ENCODE measurements at regions not wholly inside any gene's neighbourhood (a gene's known extent, or its start where the extent isn't known, plus 50 kb on each side); places are given as distances from the start of the nearest gene placed in this dataset.

DNA sequence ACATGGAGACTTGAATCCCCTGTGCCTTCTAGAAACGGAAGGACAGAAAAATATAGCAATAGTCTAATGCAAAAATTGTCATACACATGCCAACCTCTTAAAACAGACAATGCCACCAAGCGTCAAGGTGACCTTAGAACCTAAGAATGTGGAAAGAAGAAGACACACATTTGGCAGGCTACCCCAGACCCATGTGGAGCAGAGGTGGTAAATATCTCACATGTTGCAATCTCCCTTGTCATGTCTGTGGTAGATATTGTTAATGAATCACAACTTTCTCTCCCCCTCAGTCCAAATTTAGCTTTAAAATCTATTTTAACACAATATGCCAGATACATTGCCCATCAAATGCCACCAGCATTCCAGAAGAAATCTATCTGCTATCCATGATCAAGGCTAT lies 137.4 kb downstream of the HNMT start:
- no peak for DNase-seq (ENCODE audit: low read depth)
- Histone ChIP-seq H3K27me3 (ENCODE audit: control insufficient read depth, insufficient read depth, low read length) (no peaks in the 10 kb centered on the region), H3K36me3 (ENCODE audit: control insufficient read depth, insufficient read depth, low read length) (no peaks in the 10 kb centered on the region), H3K4me3 (ENCODE audit: low read depth, low read length) (no peak overlapping the region)
- TF ChIP-seq, protein P1, sequence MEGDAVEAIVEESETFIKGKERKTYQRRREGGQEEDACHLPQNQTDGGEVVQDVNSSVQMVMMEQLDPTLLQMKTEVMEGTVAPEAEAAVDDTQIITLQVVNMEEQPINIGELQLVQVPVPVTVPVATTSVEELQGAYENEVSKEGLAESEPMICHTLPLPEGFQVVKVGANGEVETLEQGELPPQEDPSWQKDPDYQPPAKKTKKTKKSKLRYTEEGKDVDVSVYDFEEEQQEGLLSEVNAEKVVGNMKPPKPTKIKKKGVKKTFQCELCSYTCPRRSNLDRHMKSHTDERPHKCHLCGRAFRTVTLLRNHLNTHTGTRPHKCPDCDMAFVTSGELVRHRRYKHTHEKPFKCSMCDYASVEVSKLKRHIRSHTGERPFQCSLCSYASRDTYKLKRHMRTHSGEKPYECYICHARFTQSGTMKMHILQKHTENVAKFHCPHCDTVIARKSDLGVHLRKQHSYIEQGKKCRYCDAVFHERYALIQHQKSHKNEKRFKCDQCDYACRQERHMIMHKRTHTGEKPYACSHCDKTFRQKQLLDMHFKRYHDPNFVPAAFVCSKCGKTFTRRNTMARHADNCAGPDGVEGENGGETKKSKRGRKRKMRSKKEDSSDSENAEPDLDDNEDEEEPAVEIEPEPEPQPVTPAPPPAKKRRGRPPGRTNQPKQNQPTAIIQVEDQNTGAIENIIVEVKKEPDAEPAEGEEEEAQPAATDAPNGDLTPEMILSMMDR (IDR thresholded peaks at IDR 0.05; ENCODE audit: insufficient read depth, low read length, poor library complexity, severe bottlenecking) = no peak

DNA sequence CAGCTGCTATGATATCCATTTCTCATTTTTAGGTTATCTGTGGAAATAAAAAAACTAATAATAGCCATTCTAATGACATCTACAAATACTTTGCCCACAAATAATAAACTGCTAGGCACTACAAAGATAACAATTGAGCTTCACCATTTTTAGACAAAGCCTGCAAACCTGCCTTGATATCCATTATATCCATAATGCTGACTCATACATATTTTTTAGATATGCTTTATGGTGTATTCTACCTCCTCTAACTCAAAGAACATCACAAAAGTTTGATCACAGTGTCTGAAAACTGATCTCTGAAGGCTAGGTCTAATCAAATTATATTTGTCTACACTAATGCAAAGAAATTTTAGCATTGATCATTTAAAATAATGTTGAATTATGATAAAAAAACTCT lies 138.4 kb downstream of the HNMT start:
- no peaks in the 10 kb centered on the region for H3K36me3 ChIP-seq (ENCODE audit: control insufficient read depth, insufficient read depth, low read length)
- TF ChIP-seq, protein P1 (IDR thresholded peaks at IDR 0.05; ENCODE audit: insufficient read depth, low read length, poor library complexity, severe bottlenecking) = no peak
- H3K4me3 ChIP-seq (ENCODE audit: low read depth, low read length) = no peak overlapping the region
- H3K27me3 ChIP-seq (ENCODE audit: control insufficient read depth, insufficient read depth, low read length) = no peaks in the 10 kb centered on the region
- no peak for DNase-seq (ENCODE audit: low read depth)

DNA sequence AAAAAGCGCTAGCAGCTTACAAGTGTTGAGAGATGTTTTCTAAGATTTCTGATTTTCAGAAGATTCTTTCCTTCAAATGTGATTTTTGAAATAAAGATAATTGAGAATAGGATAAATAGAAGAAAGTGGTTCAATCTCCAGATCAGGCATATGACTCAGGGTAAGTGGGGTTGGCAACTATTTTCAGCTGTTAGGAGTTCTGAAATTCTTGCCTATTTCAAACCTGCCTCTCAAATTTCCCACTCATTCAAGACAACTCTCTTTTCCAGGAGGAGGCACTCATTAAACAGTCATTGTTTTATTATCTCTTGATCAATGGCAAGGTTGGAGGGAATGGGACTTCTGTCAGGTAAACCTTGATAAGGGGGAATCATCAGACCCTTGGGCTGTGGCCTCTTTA lies 138.9 kb downstream of the HNMT start:
- DNase-seq (ENCODE audit: low read depth) = no peak
- Histone ChIP-seq H3K36me3 (ENCODE audit: control insufficient read depth, insufficient read depth, low read length) (no peaks in the 10 kb centered on the region), H3K4me3 (ENCODE audit: low read depth, low read length) (no peak overlapping the region), H3K27me3 (ENCODE audit: control insufficient read depth, insufficient read depth, low read length) (no peaks in the 10 kb centered on the region)
- TF ChIP-seq, protein P1 (IDR thresholded peaks at IDR 0.05; ENCODE audit: insufficient read depth, low read length, poor library complexity, severe bottlenecking) = no peak

DNA sequence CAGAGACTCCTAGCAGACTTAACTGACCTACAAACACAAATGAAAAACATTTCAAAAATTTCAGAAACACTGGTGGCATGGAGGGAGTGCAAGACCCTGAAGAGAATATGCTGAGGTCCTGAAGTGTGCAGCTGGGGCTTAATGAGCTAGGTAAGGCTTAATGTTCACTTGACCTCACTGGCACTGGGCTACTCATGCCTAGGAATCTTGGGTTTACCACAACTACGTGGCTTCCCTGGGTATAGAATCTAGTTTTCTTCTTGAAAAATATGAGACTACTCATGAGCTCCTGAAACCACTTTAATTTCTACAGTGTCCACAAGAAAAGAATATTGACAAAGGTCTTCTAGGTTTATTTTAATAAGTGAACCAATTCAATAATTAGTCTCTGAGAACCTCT lies 139.8 kb downstream of the HNMT start:
- H3K4me3 ChIP-seq (ENCODE audit: low read depth, low read length) = no peak overlapping the region
- TF ChIP-seq, protein P1 (IDR thresholded peaks at IDR 0.05; ENCODE audit: insufficient read depth, low read length, poor library complexity, severe bottlenecking) = no peak
- no peaks in the 10 kb centered on the region for H3K27me3 ChIP-seq (ENCODE audit: control insufficient read depth, insufficient read depth, low read length)
- no peak for DNase-seq (ENCODE audit: low read depth)
- no peaks in the 10 kb centered on the region for H3K36me3 ChIP-seq (ENCODE audit: control insufficient read depth, insufficient read depth, low read length)

DNA sequence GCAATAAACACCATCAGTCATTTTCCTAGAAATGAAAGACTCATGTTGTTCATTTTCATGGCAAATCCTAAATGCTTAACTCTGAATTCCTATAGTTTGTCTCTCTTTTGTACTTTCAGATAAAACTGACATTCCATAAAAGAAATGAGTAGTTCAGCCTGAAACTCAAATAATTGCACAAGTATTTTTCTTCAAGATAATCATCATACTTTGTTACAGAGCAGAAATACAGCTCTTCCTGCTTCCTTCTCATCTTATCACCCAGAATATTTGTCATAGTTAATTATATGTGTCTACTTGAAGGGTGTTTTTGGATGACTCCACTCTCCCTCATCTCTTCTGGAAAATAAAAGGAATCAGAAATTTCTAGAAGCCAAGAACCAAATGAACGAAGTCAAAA lies 141.1 kb downstream of the HNMT start:
- H3K4me3 ChIP-seq (ENCODE audit: low read depth, low read length) = no peak overlapping the region
- TF ChIP-seq, protein P1 (IDR thresholded peaks at IDR 0.05; ENCODE audit: insufficient read depth, low read length, poor library complexity, severe bottlenecking) = no peak
- DNase-seq (ENCODE audit: low read depth) = no peak
- no peaks in the 10 kb centered on the region for H3K27me3 ChIP-seq (ENCODE audit: control insufficient read depth, insufficient read depth, low read length)
- no peaks in the 10 kb centered on the region for H3K36me3 ChIP-seq (ENCODE audit: control insufficient read depth, insufficient read depth, low read length)

DNA sequence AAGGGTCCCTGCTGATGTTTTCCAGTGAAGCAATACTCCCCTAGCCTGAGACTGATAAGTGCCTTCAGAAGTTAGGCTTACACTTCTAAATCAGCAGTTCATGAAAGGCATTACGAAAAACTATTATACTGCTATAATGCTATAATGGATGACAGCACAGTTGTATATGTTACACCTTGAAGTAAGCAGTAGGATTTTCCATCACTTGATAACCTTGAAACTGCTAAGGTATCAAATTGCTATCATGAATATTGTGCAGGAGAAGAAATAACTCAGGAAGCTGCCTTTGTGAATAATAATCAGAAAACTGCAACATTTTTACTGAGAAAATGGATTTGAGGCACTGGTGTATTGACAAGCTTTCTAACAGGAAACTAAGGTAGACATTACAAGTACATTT lies 142.3 kb downstream of the HNMT start:
- TF ChIP-seq, protein P1 (IDR thresholded peaks at IDR 0.05; ENCODE audit: insufficient read depth, low read length, poor library complexity, severe bottlenecking) = no peak
- Histone ChIP-seq H3K36me3 (ENCODE audit: control insufficient read depth, insufficient read depth, low read length) (no peaks in the 10 kb centered on the region), H3K27me3 (ENCODE audit: control insufficient read depth, insufficient read depth, low read length) (no peaks in the 10 kb centered on the region), H3K4me3 (ENCODE audit: low read depth, low read length) (no peak overlapping the region)
- DNase-seq (ENCODE audit: low read depth) = no peak
